GM18505 (cell line): ENCODE measurements at regions not wholly inside any gene's neighbourhood (a gene's known extent, or its start where the extent isn't known, plus 50 kb on each side); places are given as distances from the start of the nearest gene placed in this dataset.
"Not testable (repeated sequence)": the region's sequence is repeated elsewhere in the genome, so short reads cannot be mapped to it uniquely, and the experiment has no call there.

Source experiments
- ATAC-seq: cut with Tn5 transposase; IDR thresholded peaks from one replicate; pipeline ENCODE4 v1.9.1; 2021; ENCODE audit not compliant: unreplicated experiment
- POLR2A ChIP-seq: IDR thresholded peaks from 4 replicates; pipeline ENCODE4 v1.6.1; 2011; ENCODE audit warnings: borderline replicate concordance; ENCODE audit not compliant: insufficient read depth, insufficient read length; ENCODE audit errors: extremely low read depth

GRCh38 chr5:92313385-92313784 lies 930.3 kb upstream of the ARRDC3 start:
- no peak for ATAC-seq

GRCh38 chr5:92309336-92309991 lies 926.3 kb upstream of the ARRDC3 start:
- ATAC-seq: peak; percentile 70
- TF ChIP-seq POLR2A: no peak

More at GRCh38 chr5:92313385-92313784, 930.3 kb upstream of the ARRDC3 start:
- TF ChIP-seq POLR2A: no peak

GRCh38 chr5:92308679-92309078 lies 925.6 kb upstream of the ARRDC3 start:
- no peak for TF ChIP-seq POLR2A
- ATAC-seq: no peak

GRCh38 chr5:92302356-92302755 lies 919.2 kb upstream of the ARRDC3 start:
- not testable (repeated sequence) for ATAC-seq

GRCh38 chr5:92283521-92283920 lies 900.4 kb upstream of the ARRDC3 start:
- no peak for ATAC-seq
- no peak for TF ChIP-seq POLR2A

- not testable (repeated sequence) for ATAC-seq
Observed at GRCh38 chr5:92271750-92272149, 888.6 kb upstream of the ARRDC3 start.

- no peak for ATAC-seq
- TF ChIP-seq POLR2A: no peak
Observed at GRCh38 chr5:92268343-92268742, 885.2 kb upstream of the ARRDC3 start.

GRCh38 chr5:92267830-92268229 lies 884.7 kb upstream of the ARRDC3 start:
- no peak for ATAC-seq

GRCh38 chr5:92265804-92266203 lies 882.7 kb upstream of the ARRDC3 start:
- no peak for TF ChIP-seq POLR2A
- no peak for ATAC-seq

More at GRCh38 chr5:92267830-92268229, 884.7 kb upstream of the ARRDC3 start:
- no peak for TF ChIP-seq POLR2A

- not testable (repeated sequence) for ATAC-seq
Observed at GRCh38 chr5:92255605-92256004, 872.5 kb upstream of the ARRDC3 start.

GRCh38 chr5:92248518-92248917 lies 865.4 kb upstream of the ARRDC3 start:
- no peak for TF ChIP-seq POLR2A

GRCh38 chr5:92242170-92242569 lies 859.1 kb upstream of the ARRDC3 start:
- no peak for ATAC-seq
- TF ChIP-seq POLR2A: no peak

More at GRCh38 chr5:92248518-92248917, 865.4 kb upstream of the ARRDC3 start:
- no peak for ATAC-seq

GRCh38 chr5:92237896-92238295 lies 854.8 kb upstream of the ARRDC3 start:
- ATAC-seq: no peak
- no peak for TF ChIP-seq POLR2A

GRCh38 chr5:92222449-92222848 lies 839.3 kb upstream of the ARRDC3 start:
- no peak for ATAC-seq
- no peak for TF ChIP-seq POLR2A

- ATAC-seq: not testable (repeated sequence)
Observed at GRCh38 chr5:92216852-92217251, 833.7 kb upstream of the ARRDC3 start.

- no peak for ATAC-seq
- no peak for TF ChIP-seq POLR2A
Observed at GRCh38 chr5:92215116-92215515, 832.0 kb upstream of the ARRDC3 start.

GRCh38 chr5:92208265-92208664 lies 825.1 kb upstream of the ARRDC3 start:
- TF ChIP-seq POLR2A: no peak
- ATAC-seq: no peak
